Upper lobe of left lung (tissue), 6 donors: ENCODE measurements at regions not wholly inside any gene's neighbourhood (a gene's known extent, or its start where the extent isn't known, plus 50 kb on each side); places are given as distances from the start of the nearest gene placed in this dataset.

Experiments
- ATAC-seq, 2 donors: fragments of 200-7000 bp; cut with Tn5 transposase; one replicate each; pipeline ENCODE4 v1.9.1; 2022; ENCODE audit warnings: mild to moderate bottlenecking in 2 of 2, moderate library complexity in 2 of 2; ENCODE audit not compliant: low FRiP score in 2 of 2
- DNase-seq, 2 donors: peaks; one replicate each; pipeline ENCODE4 v3.0.0-alpha.2; 2019 to 2020
- H3K27ac ChIP-seq, 4 donors: fragments of 200-600 bp; sonication (generic); one replicate each; pipeline ENCODE4 v1.5.1; 2016 to 2019
- H3K27me3 ChIP-seq, 4 donors: fragments of 200-600 bp; sonication (generic); one replicate each; pipeline ENCODE4 v1.5.1; 2017 to 2019
- H3K36me3 ChIP-seq, 4 donors: fragments of 200-600 bp; sonication (generic); one replicate each; pipeline ENCODE4 v1.5.1; 2016 to 2019
- H3K4me1 ChIP-seq, 4 donors: fragments of 200-600 bp; sonication (generic); one replicate each; pipeline ENCODE4 v1.5.1; 2018 to 2019
- H3K4me3 ChIP-seq, 4 donors: fragments of 200-600 bp; sonication (generic); one replicate each; pipeline ENCODE4 v1.5.1; 2017 to 2019; ENCODE audit warnings: mild to moderate bottlenecking in 2 of 4, moderate library complexity in 1 of 4
- H3K9me3 ChIP-seq, 4 donors: fragments of 200-600 bp; sonication (generic); one replicate each; pipeline ENCODE4 v1.5.1; 2018 to 2019
- CTCF ChIP-seq, 6 experiments: fragments of 450-650 bp in 4 of 6; fragments of 200-600 bp in 2 of 6; sonication (generic) in 2 of 6; IDR thresholded peaks; one replicate each; pipeline ENCODE4 v1.5.1; 2016 to 2019; ENCODE audit warnings: antibody characterized with exemption in 6 of 6
- EP300 ChIP-seq, 4 donors: sonication (generic); formaldehyde crosslinking; IDR thresholded peaks; one replicate each; pipeline ENCODE4 v1.5.1; 2017; ENCODE audit warnings: antibody characterized with exemption in 4 of 4, control low read depth in 2 of 4
- POLR2A ChIP-seq, 4 donors: fragments of 450-650 bp; IDR thresholded peaks; one replicate each; pipeline ENCODE4 v1.5.1; 2016 to 2017; ENCODE audit warnings: antibody characterized with exemption in 4 of 4, mild to moderate bottlenecking in 2 of 4
- POLR2AphosphoS5 ChIP-seq, 2 donors: sonication (generic); formaldehyde crosslinking; IDR thresholded peaks; one replicate each; pipeline ENCODE4 v1.5.1; 2017; ENCODE audit warnings: antibody characterized with exemption in 2 of 2
- WGBS, 2 donors: methylation state at CpG; one replicate each; pipeline ENCODE4 v1.1.5; 2017 to 2018; 5-methylcytosine and 5-hydroxymethylcytosine counted together
- donor health status: DM: no; HTN: no; CAD: no; lungs with moderate emphysema.
- donor health status: DM: no; HTN: yes; CAD: no; lungs with severe emphysema.

DNA sequence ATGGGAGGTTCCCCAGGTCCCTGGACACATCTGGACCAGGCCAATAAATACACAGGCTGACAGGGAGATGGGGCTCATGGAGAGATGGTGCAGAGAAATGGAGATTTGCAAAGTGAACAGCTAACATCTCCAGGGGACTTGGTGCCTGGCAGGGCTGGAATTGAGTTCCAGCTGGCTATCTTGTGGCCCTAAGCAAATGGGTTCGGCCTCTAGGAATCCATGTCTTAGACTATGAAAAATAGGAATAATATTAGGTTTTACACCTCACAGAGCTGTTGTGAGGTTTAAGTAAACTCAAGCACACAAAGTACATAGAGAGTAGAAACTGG is 82.9 kb upstream of the SPATA12 start:
- no peak for DNase-seq
- WGBS, 2 donors, result 88 to 91% methylated on average over 1 of the region's 1 CpG
- no peaks in the 10 kb centered on the region for H3K27me3 ChIP-seq
- no peak for ATAC-seq
- H3K4me3 ChIP-seq, result no peak overlapping the region
- H3K9me3 ChIP-seq, result no peaks in the 10 kb centered on the region
- TF ChIP-seq POLR2AphosphoS5 (IDR thresholded peaks at IDR 0.05) (no peak), EP300 (IDR thresholded peaks at IDR 0.05) (no peak), POLR2A (IDR thresholded peaks at IDR 0.05) (no peak), CTCF (IDR thresholded peaks at IDR 0.05) (no peak)
- H3K4me1 ChIP-seq, result peaks cover 3 to 17% (median 10%) of the 10 kb centered on the region in 4 donors
- H3K36me3 ChIP-seq, result no peaks in the 10 kb centered on the region
- H3K27ac ChIP-seq, result no peak overlapping the region

DNA sequence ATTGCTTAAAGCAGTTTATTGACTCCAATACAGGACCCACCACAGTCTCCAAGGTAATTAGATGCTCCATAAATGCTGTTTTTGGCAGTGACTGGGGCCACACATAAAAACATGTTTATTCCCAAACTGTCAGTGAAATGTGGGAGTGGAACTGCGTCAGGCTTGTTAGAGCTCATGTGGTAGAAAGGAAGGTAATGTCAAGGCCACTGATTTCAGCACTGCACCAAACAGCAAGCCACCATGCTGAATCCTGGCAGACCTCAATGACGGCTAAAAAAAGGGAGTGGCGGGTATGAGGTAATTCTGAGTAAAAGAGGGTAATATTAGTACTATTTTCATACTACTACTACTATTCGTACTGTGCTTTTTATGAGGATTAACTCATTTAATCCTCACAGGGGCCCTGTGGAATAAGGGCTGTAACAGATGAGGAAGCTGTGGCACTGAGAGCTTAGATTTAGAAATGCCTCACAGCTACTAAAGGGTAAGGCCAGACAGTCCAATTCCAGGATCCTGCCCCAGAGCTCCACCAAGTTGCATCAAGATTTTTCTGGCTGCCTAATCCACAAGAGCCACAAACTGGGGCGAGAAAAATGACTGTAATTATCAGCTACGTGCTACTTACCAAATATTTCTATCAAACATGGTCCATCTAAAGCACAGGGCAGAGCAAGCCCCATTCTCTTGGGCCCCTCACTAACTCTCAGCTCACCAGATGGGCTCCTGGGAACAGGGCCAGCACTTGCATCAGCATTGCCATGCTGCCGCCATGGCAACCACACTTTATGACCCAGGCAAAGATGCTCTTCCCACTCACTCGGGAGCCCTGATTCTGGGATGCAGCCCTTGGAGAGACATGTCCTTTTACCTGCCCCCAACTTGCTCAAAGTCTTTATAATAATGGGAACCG is 83.6 kb upstream of the SPATA12 start:
- TF ChIP-seq CTCF (IDR thresholded peaks at IDR 0.05) (no peak), POLR2AphosphoS5 (IDR thresholded peaks at IDR 0.05) (no peak), EP300 (IDR thresholded peaks at IDR 0.05) (no peak), POLR2A (IDR thresholded peaks at IDR 0.05) (no peak)
- ATAC-seq, result peak in 1 of 2 donors; percentile 51
- no peak for DNase-seq
- Histone ChIP-seq H3K4me1 (peaks cover 3 to 17% (median 10%) of the 10 kb centered on the region in 4 donors), H3K9me3 (no peaks in the 10 kb centered on the region), H3K36me3 (no peaks in the 10 kb centered on the region), H3K27me3 (no peaks in the 10 kb centered on the region), H3K27ac (no peak overlapping the region), H3K4me3 (no peak overlapping the region)
- 85 to 89% methylated on average over 9 of the region's 9 CpGs for WGBS, 2 donors

DNA sequence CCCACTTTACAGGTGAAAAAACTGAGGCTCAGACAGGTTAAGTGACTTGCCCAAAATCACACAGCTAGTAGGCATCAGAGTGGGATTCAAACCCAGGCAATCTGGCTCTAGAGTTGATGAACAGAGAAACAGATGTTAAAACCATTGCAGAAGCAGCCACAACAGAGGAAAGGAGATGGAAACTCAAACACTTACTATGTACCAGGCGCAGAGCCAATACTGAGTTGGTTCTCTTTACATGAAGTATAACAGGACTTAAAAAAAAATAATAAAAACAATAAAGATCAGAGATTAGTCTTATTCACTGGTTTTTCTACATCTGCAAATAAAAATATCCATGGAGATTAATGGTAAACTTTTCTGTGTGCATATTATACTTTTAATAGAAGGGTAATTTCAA is 84.9 kb upstream of the SPATA12 start:
- Histone ChIP-seq H3K27me3 (no peaks in the 10 kb centered on the region), H3K4me3 (no peak overlapping the region), H3K36me3 (no peaks in the 10 kb centered on the region), H3K9me3 (no peaks in the 10 kb centered on the region), H3K4me1 (peaks cover 0 to 5% (median 2%) of the 10 kb centered on the region in 4 donors), H3K27ac (no peak overlapping the region)
- DNase-seq (no peak), ATAC-seq (no peak)
- WGBS, 2 donors, result 82 to 93% methylated on average over 1 of the region's 1 CpG
- no peak for TF ChIP-seq POLR2AphosphoS5 (IDR thresholded peaks at IDR 0.05)
- no peak for TF ChIP-seq EP300 (IDR thresholded peaks at IDR 0.05)
- TF ChIP-seq CTCF (IDR thresholded peaks at IDR 0.05), result no peak
- TF ChIP-seq POLR2A (IDR thresholded peaks at IDR 0.05), result no peak

DNA sequence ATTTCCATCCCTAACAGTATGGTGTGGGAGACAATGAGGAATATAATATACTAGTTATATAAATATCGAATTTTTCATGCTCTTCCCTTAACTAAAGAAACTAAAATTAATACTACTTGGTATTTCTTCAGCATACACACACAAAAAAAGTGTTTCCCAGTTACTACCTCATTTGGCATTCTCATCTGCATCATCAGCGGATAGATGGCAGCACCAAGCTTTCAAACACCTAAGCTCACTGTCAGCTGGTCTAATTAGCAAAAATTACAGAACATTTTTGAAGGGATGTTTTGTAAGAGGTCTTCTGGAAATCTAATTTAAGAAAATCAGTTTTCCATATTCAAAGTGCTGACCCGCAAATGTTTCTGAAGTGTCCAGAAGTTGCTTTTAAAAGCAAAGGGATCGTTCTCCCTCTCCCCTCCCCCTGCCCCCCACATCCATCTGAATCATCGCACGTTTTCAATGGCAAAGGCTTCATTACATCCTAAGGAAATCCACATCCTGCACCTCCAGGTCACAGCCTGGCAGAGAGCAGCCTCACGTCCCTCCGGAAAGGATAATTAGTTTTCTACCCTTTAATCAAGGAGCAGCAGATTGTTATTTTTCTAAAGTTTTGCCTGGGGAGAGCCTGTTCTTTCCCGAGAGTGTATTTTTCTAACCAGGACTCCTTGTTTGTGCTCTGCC is 86.1 kb upstream of the SPATA12 start:
- no peak for ATAC-seq
- Histone ChIP-seq H3K4me3 (no peak overlapping the region), H3K27me3 (no peaks in the 10 kb centered on the region), H3K9me3 (no peaks in the 10 kb centered on the region), H3K4me1 (no peaks in the 10 kb centered on the region), H3K36me3 (no peaks in the 10 kb centered on the region), H3K27ac (no peak overlapping the region)
- no peak for DNase-seq
- no peak for TF ChIP-seq POLR2AphosphoS5 (IDR thresholded peaks at IDR 0.05)
- no peak for TF ChIP-seq POLR2A (IDR thresholded peaks at IDR 0.05)
- TF ChIP-seq CTCF (IDR thresholded peaks at IDR 0.05), result no peak
- no peak for TF ChIP-seq EP300 (IDR thresholded peaks at IDR 0.05)
- 65 to 73% methylated on average over 9 of the region's 9 CpGs for WGBS, 2 donors
